HG03457 (cell line): ENCODE measurements at regions not wholly inside any gene's neighbourhood (a gene's known extent, or its start where the extent isn't known, plus 50 kb on each side); places are given as distances from the start of the nearest gene placed in this dataset.

Source experiments
- ATAC-seq: cut with Tn5 transposase; IDR thresholded peaks from one replicate; pipeline ENCODE4 v1.9.1; 2021; ENCODE audit warnings: moderate number of reproducible peaks; ENCODE audit not compliant: unreplicated experiment

GRCh38 chr16:86965331-86965730 is 351.9 kb downstream of the C16orf95 start:
- ATAC-seq, result no peak

- no peak for ATAC-seq
These were observed 351.2 kb downstream of the C16orf95 start for GRCh38 chr16:86965840-86966550.

GRCh38 chr16:86966777-86967176 is 350.4 kb downstream of the C16orf95 start:
- no peak for ATAC-seq

GRCh38 chr16:86968866-86969265 is 348.3 kb downstream of the C16orf95 start:
- ATAC-seq, result no peak

- ATAC-seq, result no peak
These were observed 347.5 kb downstream of the C16orf95 start for GRCh38 chr16:86969716-86970115.

GRCh38 chr16:86970279-86970678 is 346.9 kb downstream of the C16orf95 start:
- ATAC-seq, result no peak

- ATAC-seq, result no peak
These were observed 346.5 kb downstream of the C16orf95 start for GRCh38 chr16:86970726-86971125.

GRCh38 chr16:86971251-86971650 is 345.9 kb downstream of the C16orf95 start:
- ATAC-seq, result no peak

- no peak for ATAC-seq
These were observed 343.1 kb downstream of the C16orf95 start for GRCh38 chr16:86974120-86974519.

- ATAC-seq, result no peak
These were observed 341.7 kb downstream of the C16orf95 start for GRCh38 chr16:86975445-86975844.

- no peak for ATAC-seq
These were observed 340.0 kb downstream of the C16orf95 start for GRCh38 chr16:86977076-86977676.

GRCh38 chr16:86978445-86979030 is 338.7 kb downstream of the C16orf95 start:
- ATAC-seq, result no peak

- no peak for ATAC-seq
These were observed 338.1 kb downstream of the C16orf95 start for GRCh38 chr16:86979061-86979460.

- ATAC-seq, result no peak
These were observed 337.1 kb downstream of the C16orf95 start for GRCh38 chr16:86979984-86980553.

GRCh38 chr16:86980644-86981043 is 336.5 kb downstream of the C16orf95 start:
- no peak for ATAC-seq

GRCh38 chr16:86982347-86982596 is 334.9 kb downstream of the C16orf95 start:
- no peak for ATAC-seq

- no peak for ATAC-seq
These were observed 334.3 kb downstream of the C16orf95 start for GRCh38 chr16:86982912-86983311.

GRCh38 chr16:86983621-86984020 is 333.6 kb downstream of the C16orf95 start:
- no peak for ATAC-seq

GRCh38 chr16:86984343-86984742 is 332.8 kb downstream of the C16orf95 start:
- ATAC-seq, result no peak

GRCh38 chr16:86984991-86985647 is 332.1 kb downstream of the C16orf95 start:
- ATAC-seq, result no peak

GRCh38 chr16:86985648-86986015 is 331.6 kb downstream of the C16orf95 start:
- ATAC-seq, result no peak

GRCh38 chr16:86986136-86986535 is 331.1 kb downstream of the C16orf95 start:
- ATAC-seq, result no peak
